HCT116 (cell line): ENCODE measurements at regions not wholly inside any gene's neighbourhood (a gene's known extent, or its start where the extent isn't known, plus 50 kb on each side); places are given as distances from the start of the nearest gene placed in this dataset.
"Not testable (repeated sequence)": the region's sequence is repeated elsewhere in the genome, so short reads cannot be mapped to it uniquely, and the experiment has no call there.

Experiments used
- ATAC-seq: fragments of 200-7000 bp; cut with Tn5 transposase; 2 replicates; pipeline ENCODE4 v1.9.1; 2020; ENCODE audit warnings: mild to moderate bottlenecking, moderate library complexity
- BruUV-seq: library from RNA; stranded (reverse); fragments of 400-500 nt; replicated peaks from 2 replicates; lab custom pipeline; 2021; lab: Mats Ljungman, UMichigan
- CTCF ChIA-PET: fragments of 300-600 bp; sonication (Branson Sonifier 250); formaldehyde crosslinking; loops from one replicate; lab custom pipeline; 2021; ENCODE audit warnings: antibody characterized with exemption; lab: Charles Lee
- POLR2A ChIA-PET: fragments of 300-600, 350-600 bp; sonication (Branson Sonifier 250); formaldehyde crosslinking; loops from one replicate; lab custom pipeline; 2021; ENCODE audit warnings: antibody characterized with exemption; lab: Charles Lee
- RAD21 ChIA-PET, 2 experiments: fragments of 300-600 bp; sonication (Branson Sonifier 250); formaldehyde crosslinking; loops; one replicate each; lab custom pipeline; 2023; ENCODE audit warnings: low total read pairs in 2 of 2; ENCODE audit not compliant: uncharacterized antibody in 2 of 2, unreplicated experiment in 2 of 2, low non-redundant PET in 1 of 2; lab: Charles Lee
- DNase-seq: peaks from one replicate; pipeline ENCODE4 v3.0.0-alpha.2; 2010; ENCODE audit warnings: low read depth, low spot score
- H2AFZ ChIP-seq: fragments of 200-600 bp; shearing (Covaris generic), sonication (generic); 2 replicates; pipeline ENCODE4 v1.6.1; 2017; ENCODE audit warnings: low read depth, mixed run types, mixed read lengths, antibody characterized with exemption, low read length; ENCODE audit not compliant: poor library complexity, severe bottlenecking
- H3K27ac ChIP-seq: 2 replicates; pipeline ENCODE4 v1.5.1; 2012; ENCODE audit warnings: low read depth, low read length
- H3K27me3 ChIP-seq: fragments of 200-600 bp; sonication (generic); 2 replicates; pipeline ENCODE4 v1.6.1; 2016; ENCODE audit warnings: mixed run types, low read length, mixed read lengths; ENCODE audit not compliant: insufficient read depth
- H3K36me3 ChIP-seq, 2 experiments: fragments of 200-500 bp in 1 of 2; fragments of 200-600 bp in 1 of 2; sonication (Bioruptor generic) in 1 of 2; sonication (generic) in 1 of 2; 2 replicates each; pipeline versions ENCODE4 v1.5.1 to v1.6.1; 2014 to 2016; ENCODE audit warnings: low read length in 2 of 2, inconsistent platforms in 1 of 2, mixed read lengths in 1 of 2, mixed run types in 1 of 2; ENCODE audit not compliant: insufficient read depth in 2 of 2, control insufficient read depth in 1 of 2
- H3K4me1 ChIP-seq, 2 experiments: fragments of 200-600 bp in 1 of 2; sonication (generic) in 1 of 2; 2 replicates each; pipeline versions ENCODE4 v1.5.1 to v1.6.1; 2012 to 2017; ENCODE audit warnings: low read length in 2 of 2, inconsistent platforms in 1 of 2, mild to moderate bottlenecking in 1 of 2, mixed read lengths in 1 of 2, mixed run types in 1 of 2, moderate library complexity in 1 of 2; ENCODE audit not compliant: insufficient read depth in 2 of 2, control insufficient read depth in 1 of 2
- H3K4me2 ChIP-seq: fragments of 200-600 bp; sonication (generic); 2 replicates; pipeline ENCODE4 v1.6.1; 2017; ENCODE audit warnings: mixed run types, low read length, mixed read lengths
- H3K4me3 ChIP-seq, 2 experiments: fragments of 200-600 bp in 1 of 2; sonication (generic) in 1 of 2; replicated peaks in 1 of 2; 2 replicates each; pipeline ENCODE4 v1.5.1; 2011 to 2016; ENCODE audit warnings: low read length in 2 of 2, control low read depth in 1 of 2, low read depth in 1 of 2, mild to moderate bottlenecking in 1 of 2, mixed read lengths in 1 of 2, mixed run types in 1 of 2
- H3K79me2 ChIP-seq: fragments of 200-600 bp; sonication (generic); 2 replicates; pipeline ENCODE4 v1.6.1; 2017; ENCODE audit warnings: mild to moderate bottlenecking, mixed run types, low read length, moderate library complexity, mixed read lengths; ENCODE audit not compliant: insufficient read depth
- H3K9ac ChIP-seq: fragments of 200-600 bp; sonication (generic); 2 replicates; pipeline ENCODE4 v1.6.1; 2016; ENCODE audit warnings: low read length, mixed read lengths
- H3K9me2 ChIP-seq: fragments of 200-600 bp; sonication (generic), shearing (Covaris generic); 2 replicates; pipeline ENCODE4 v1.6.1; 2017; ENCODE audit warnings: mixed run types, mild to moderate bottlenecking, moderate library complexity; ENCODE audit not compliant: insufficient read depth
- H3K9me3 ChIP-seq, 2 experiments: fragments of 200-500 bp in 1 of 2; fragments of 200-600 bp in 1 of 2; sonication (Bioruptor generic) in 1 of 2; sonication (generic) in 1 of 2; 2 replicates each; pipeline ENCODE4 v1.6.1; 2014 to 2017; ENCODE audit warnings: low read length in 2 of 2, mixed read lengths in 2 of 2, inconsistent platforms in 1 of 2, low read depth in 1 of 2, mild to moderate bottlenecking in 1 of 2, mixed run types in 1 of 2, moderate library complexity in 1 of 2; ENCODE audit not compliant: control insufficient read depth in 1 of 2, insufficient read depth in 1 of 2
- H4K20me1 ChIP-seq: fragments of 200-600 bp; sonication (generic), shearing (Covaris generic); 2 replicates; pipeline ENCODE4 v1.6.1; 2017; ENCODE audit warnings: mixed run types, mild to moderate bottlenecking, moderate library complexity; ENCODE audit not compliant: insufficient read depth
- CEBPB ChIP-seq: IDR thresholded peaks from 2 replicates; pipeline ENCODE4 v1.6.1; 2012; ENCODE audit warnings: low read depth
- FOSL1 ChIP-seq: IDR thresholded peaks from 2 replicates; pipeline ENCODE4 v1.6.1; 2012; ENCODE audit warnings: low read depth
- POLR2A ChIP-seq: IDR thresholded peaks from 2 replicates; pipeline ENCODE4 v1.7.0; 2011; ENCODE audit warnings: borderline replicate concordance; ENCODE audit not compliant: insufficient read depth, insufficient read length; ENCODE audit errors: extremely low read depth
- intact Hi-C: fragments of 100-400 bp; cut with micrococcal nuclease; formaldehyde crosslinking; loops from 2 replicates; pipeline ENCODE4 v1.10.0; 2022
- TF ChIP-seq, protein P1 (sequence below): IDR thresholded peaks from 2 replicates; pipeline ENCODE4 v1.6.1; 2012; ENCODE audit warnings: low read depth
- TF ChIP-seq, protein P2 (sequence below), 3 experiments: fragments of 200-600 bp in 1 of 3; sonication (generic) in 1 of 3; IDR thresholded peaks in 2 of 3; conservative IDR thresholded peaks in 1 of 3; 2 replicates each; pipeline ENCODE4 v1.5.1; 2012 to 2017; ENCODE audit warnings: low read depth in 2 of 3, low read length in 2 of 3, antibody characterized with exemption in 1 of 3, borderline replicate concordance in 1 of 3, control low read depth in 1 of 3, mild to moderate bottlenecking in 1 of 3, mixed read lengths in 1 of 3, mixed run types in 1 of 3, moderate library complexity in 1 of 3; ENCODE audit not compliant: insufficient read depth in 1 of 3

DNA sequence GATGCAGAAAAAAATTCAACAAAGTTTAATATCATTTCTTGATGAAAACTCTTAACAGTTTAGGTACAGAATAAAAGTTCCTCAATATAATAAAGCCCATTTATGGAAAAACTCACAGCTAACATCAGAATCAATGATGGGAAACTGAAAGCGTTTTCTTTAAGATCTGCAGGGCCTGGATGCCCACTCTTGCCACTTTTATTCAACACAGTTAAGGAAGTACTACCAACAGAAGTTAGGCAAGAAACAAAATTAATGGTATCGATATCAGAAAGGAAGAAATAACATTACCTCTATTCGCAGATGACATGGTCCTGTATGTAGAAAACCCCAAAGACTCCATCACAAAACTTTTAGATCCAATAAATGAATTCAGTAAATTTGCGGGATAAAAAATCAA lies 542.4 kb upstream of the RGMB start:
- Histone ChIP-seq H4K20me1 (no peaks in the 10 kb centered on the region), H3K27me3 (no peaks in the 10 kb centered on the region), H2AFZ (no peak overlapping the region), H3K4me3 (no peak overlapping the region), H3K27ac (no peak overlapping the region), H3K4me2 (no peak overlapping the region), H3K79me2 (no peaks in the 10 kb centered on the region), H3K36me3 (no peaks in the 10 kb centered on the region), H3K4me1 (no peaks in the 10 kb centered on the region), H3K9ac (no peak overlapping the region), H3K9me2 (no peaks in the 10 kb centered on the region), H3K9me3 (no peaks in the 10 kb centered on the region)
- no peak for ATAC-seq
- RAD21 ChIA-PET = no interaction called here
- BruUV-seq = no TSS peak
- DNase-seq = no peak
- TF ChIP-seq, protein P1, sequence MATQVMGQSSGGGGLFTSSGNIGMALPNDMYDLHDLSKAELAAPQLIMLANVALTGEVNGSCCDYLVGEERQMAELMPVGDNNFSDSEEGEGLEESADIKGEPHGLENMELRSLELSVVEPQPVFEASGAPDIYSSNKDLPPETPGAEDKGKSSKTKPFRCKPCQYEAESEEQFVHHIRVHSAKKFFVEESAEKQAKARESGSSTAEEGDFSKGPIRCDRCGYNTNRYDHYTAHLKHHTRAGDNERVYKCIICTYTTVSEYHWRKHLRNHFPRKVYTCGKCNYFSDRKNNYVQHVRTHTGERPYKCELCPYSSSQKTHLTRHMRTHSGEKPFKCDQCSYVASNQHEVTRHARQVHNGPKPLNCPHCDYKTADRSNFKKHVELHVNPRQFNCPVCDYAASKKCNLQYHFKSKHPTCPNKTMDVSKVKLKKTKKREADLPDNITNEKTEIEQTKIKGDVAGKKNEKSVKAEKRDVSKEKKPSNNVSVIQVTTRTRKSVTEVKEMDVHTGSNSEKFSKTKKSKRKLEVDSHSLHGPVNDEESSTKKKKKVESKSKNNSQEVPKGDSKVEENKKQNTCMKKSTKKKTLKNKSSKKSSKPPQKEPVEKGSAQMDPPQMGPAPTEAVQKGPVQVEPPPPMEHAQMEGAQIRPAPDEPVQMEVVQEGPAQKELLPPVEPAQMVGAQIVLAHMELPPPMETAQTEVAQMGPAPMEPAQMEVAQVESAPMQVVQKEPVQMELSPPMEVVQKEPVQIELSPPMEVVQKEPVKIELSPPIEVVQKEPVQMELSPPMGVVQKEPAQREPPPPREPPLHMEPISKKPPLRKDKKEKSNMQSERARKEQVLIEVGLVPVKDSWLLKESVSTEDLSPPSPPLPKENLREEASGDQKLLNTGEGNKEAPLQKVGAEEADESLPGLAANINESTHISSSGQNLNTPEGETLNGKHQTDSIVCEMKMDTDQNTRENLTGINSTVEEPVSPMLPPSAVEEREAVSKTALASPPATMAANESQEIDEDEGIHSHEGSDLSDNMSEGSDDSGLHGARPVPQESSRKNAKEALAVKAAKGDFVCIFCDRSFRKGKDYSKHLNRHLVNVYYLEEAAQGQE = no peak
- TF ChIP-seq POLR2A (no peak), CEBPB (no peak), FOSL1 (no peak)
- TF ChIP-seq, protein P2, sequence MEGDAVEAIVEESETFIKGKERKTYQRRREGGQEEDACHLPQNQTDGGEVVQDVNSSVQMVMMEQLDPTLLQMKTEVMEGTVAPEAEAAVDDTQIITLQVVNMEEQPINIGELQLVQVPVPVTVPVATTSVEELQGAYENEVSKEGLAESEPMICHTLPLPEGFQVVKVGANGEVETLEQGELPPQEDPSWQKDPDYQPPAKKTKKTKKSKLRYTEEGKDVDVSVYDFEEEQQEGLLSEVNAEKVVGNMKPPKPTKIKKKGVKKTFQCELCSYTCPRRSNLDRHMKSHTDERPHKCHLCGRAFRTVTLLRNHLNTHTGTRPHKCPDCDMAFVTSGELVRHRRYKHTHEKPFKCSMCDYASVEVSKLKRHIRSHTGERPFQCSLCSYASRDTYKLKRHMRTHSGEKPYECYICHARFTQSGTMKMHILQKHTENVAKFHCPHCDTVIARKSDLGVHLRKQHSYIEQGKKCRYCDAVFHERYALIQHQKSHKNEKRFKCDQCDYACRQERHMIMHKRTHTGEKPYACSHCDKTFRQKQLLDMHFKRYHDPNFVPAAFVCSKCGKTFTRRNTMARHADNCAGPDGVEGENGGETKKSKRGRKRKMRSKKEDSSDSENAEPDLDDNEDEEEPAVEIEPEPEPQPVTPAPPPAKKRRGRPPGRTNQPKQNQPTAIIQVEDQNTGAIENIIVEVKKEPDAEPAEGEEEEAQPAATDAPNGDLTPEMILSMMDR (IDR thresholded peaks at IDR 0.05 in 2 of 3, conservative IDR thresholded peaks at IDR 0.05 in 1 of 3; ENCODE audit: borderline replicate concordance in 1 of 3, insufficient read depth in 1 of 3, low read depth in 2 of 3, low read length in 2 of 3) = no peak
- intact Hi-C loops = no loop called here
- CTCF ChIA-PET = no interaction called here
- POLR2A ChIA-PET = no interaction called here

DNA sequence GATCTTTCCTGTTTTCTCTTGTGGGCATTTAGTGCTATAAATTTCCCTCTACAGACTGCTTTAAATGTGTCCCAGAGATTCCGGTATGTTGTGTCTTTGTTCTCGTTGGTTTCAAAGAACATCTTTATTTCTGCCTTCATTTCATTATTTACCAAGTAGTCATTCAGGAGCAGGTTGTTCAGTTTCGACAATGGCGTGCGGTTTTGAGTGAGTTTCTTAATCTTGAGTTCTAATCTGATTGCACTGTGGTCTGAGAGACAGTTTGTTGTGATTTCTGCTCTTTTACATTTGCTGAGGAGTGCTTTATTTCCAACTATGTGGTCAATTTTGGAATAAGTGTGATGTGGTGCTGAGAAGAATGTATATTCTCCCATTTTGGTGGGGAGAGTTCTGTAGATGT lies 535.7 kb upstream of the RGMB start:
- H3K27me3 ChIP-seq, H3K4me1 ChIP-seq, H3K79me2 ChIP-seq, H3K27ac ChIP-seq, BruUV-seq, H3K9me3 ChIP-seq, RAD21 ChIA-PET, intact Hi-C loops, H4K20me1 ChIP-seq, H3K4me2 ChIP-seq, H2AFZ ChIP-seq, POLR2A ChIA-PET, CTCF ChIA-PET, H3K9ac ChIP-seq, H3K4me3 ChIP-seq, DNase-seq, ATAC-seq, H3K9me2 ChIP-seq, H3K36me3 ChIP-seq: not testable (repeated sequence)
